ENCODE measurements at regions not wholly inside any gene's neighbourhood (a gene's known extent, or its start where the extent isn't known, plus 50 kb on each side); places are given as distances from the start of the nearest gene placed in this dataset.

DNA sequence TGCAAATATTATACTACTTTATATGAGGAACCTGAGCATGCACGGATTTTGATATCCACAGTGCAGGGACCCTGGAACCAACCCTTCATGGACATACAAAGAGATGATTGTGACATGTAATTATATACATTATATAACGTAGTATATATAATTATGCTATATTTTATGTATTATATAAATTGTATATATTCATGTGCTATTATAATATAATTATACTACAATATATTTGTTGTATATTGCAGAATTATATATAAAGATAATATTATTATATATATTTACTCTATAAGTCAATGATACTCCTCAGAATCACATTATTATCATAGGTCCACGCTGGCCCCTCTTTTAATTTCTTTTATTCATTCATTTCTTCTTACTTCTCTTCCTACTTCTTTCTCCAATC lies 70.9 kb downstream of the TNFSF18 start:
- DNase-seq (ENCODE audit: low spot score) = no peak

GRCh38 chr1:172980456-172980855 lies 70.3 kb downstream of the TNFSF18 start:
- DNase-seq (ENCODE audit: low spot score) = no peak

DNA sequence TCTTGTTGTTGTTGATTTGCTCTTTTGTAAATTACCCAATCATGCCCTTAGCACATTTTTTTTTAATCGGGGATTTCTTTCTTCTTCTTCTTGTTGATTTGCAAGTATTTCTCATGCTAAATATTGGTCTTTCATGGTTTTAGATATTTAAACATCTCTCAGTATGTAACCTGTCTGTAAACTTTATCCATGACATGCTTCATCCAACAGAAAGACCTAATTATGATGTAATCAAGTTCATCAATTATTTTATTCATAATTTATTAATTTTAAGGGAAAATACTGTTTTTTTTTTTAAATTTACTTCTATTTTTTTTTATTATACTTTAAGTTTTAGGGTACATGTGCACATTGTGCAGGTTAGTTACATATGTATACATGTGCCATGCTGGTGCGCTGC lies 69.8 kb downstream of the TNFSF18 start:
- DNase-seq (ENCODE audit: low spot score) = no peak
